GM21423 (cell line): ENCODE measurements at regions not wholly inside any gene's neighbourhood (a gene's known extent, or its start where the extent isn't known, plus 50 kb on each side); places are given as distances from the start of the nearest gene placed in this dataset.
A peak's percentile ranks its signal among the peaks of the same experiment; 100 is the strongest.
"Not testable (repeated sequence)": the region's sequence is repeated elsewhere in the genome, so short reads cannot be mapped to it uniquely, and the experiment has no call there.

Experiments
- ATAC-seq: cut with Tn5 transposase; IDR thresholded peaks from one replicate; pipeline ENCODE4 v1.9.1; 2021; ENCODE audit warnings: mild to moderate bottlenecking, moderate library complexity; ENCODE audit not compliant: unreplicated experiment

GRCh38 chr6:169145496-169145895, 108.2 kb downstream of the THBS2 start:
- ATAC-seq, result no peak

GRCh38 chr6:169144356-169144755, 109.3 kb downstream of the THBS2 start:
- ATAC-seq, result no peak

- ATAC-seq, result no peak
Observed at GRCh38 chr6:169142538-169142844, 111.2 kb downstream of the THBS2 start.

- no peak for ATAC-seq
Observed at GRCh38 chr6:169141671-169142537, 111.7 kb downstream of the THBS2 start.

- no peak for ATAC-seq
Observed at GRCh38 chr6:169140986-169141495, 112.6 kb downstream of the THBS2 start.

GRCh38 chr6:169139179-169139971, 114.3 kb downstream of the THBS2 start:
- no peak for ATAC-seq

- no peak for ATAC-seq
Observed at GRCh38 chr6:169132352-169132940, 121.2 kb downstream of the THBS2 start.

GRCh38 chr6:169131390-169131789, 122.3 kb downstream of the THBS2 start:
- no peak for ATAC-seq

- ATAC-seq, result no peak
Observed at GRCh38 chr6:169130113-169130512, 123.5 kb downstream of the THBS2 start.

- ATAC-seq, result no peak
Observed at GRCh38 chr6:169121013-169121412, 132.6 kb downstream of the THBS2 start.

- no peak for ATAC-seq
Observed at GRCh38 chr6:169119669-169120068, 134.0 kb downstream of the THBS2 start.

GRCh38 chr6:169118346-169118830, 135.3 kb downstream of the THBS2 start:
- ATAC-seq, result no peak

- no peak for ATAC-seq
Observed at GRCh38 chr6:169117663-169118062, 136.0 kb downstream of the THBS2 start.

GRCh38 chr6:169115632-169116031, 138.0 kb downstream of the THBS2 start:
- no peak for ATAC-seq

GRCh38 chr6:169114632-169115031, 139.0 kb downstream of the THBS2 start:
- ATAC-seq, result not testable (repeated sequence)

GRCh38 chr6:169112483-169113320, 140.9 kb downstream of the THBS2 start:
- ATAC-seq, result peak; percentile 81

GRCh38 chr6:169111203-169111602, 142.4 kb downstream of the THBS2 start:
- no peak for ATAC-seq

GRCh38 chr6:169109411-169110220, 144.0 kb downstream of the THBS2 start:
- ATAC-seq, result no peak

GRCh38 chr6:169108753-169109152, 144.9 kb downstream of the THBS2 start:
- no peak for ATAC-seq

- ATAC-seq, result no peak
Observed at GRCh38 chr6:169106176-169106575, 147.5 kb downstream of the THBS2 start.
